Neural progenitor cell (in vitro differentiated cells): ENCODE measurements at regions not wholly inside any gene's neighbourhood (a gene's known extent, or its start where the extent isn't known, plus 50 kb on each side); places are given as distances from the start of the nearest gene placed in this dataset.

Experiments
- DNase-seq: peaks from one replicate; pipeline ENCODE4 v3.0.0-alpha.2; 2016; ENCODE audit warnings: low spot score
- H2AFZ ChIP-seq: fragments of 200-600 bp; sonication (generic); replicated peaks from 2 replicates; pipeline ENCODE4 v1.6.1; 2016; ENCODE audit warnings: antibody characterized with exemption
- H3F3A ChIP-seq: fragments of 200-600 bp; sonication (generic); 2 replicates; pipeline ENCODE4 v1.6.1; 2016; ENCODE audit warnings: antibody characterized with exemption, low read depth
- H3K27ac ChIP-seq: fragments of 200-600 bp; sonication (generic); 2 replicates; pipeline ENCODE4 v1.5.1; 2016; ENCODE audit warnings: mild to moderate bottlenecking
- H3K27me3 ChIP-seq: fragments of 200-600 bp; sonication (generic); 2 replicates; pipeline ENCODE4 v1.6.1; 2016; ENCODE audit warnings: mild to moderate bottlenecking, moderate library complexity
- H3K36me3 ChIP-seq: fragments of 200-600 bp; sonication (generic); 2 replicates; pipeline ENCODE4 v1.5.1; 2016
- H3K4me1 ChIP-seq: fragments of 200-600 bp; sonication (generic); 2 replicates; pipeline ENCODE4 v1.6.1; 2016; ENCODE audit warnings: mixed run types
- H3K4me2 ChIP-seq: fragments of 200-600 bp; sonication (generic); 2 replicates; pipeline ENCODE4 v1.6.1; 2016
- H3K4me3 ChIP-seq: fragments of 200-600 bp; sonication (generic); 2 replicates; pipeline ENCODE4 v1.5.1; 2016
- H3K79me2 ChIP-seq: fragments of 200-600 bp; sonication (generic); 2 replicates; pipeline ENCODE4 v1.6.1; 2016; ENCODE audit warnings: low read depth
- H3K9ac ChIP-seq: fragments of 200-600 bp; sonication (generic); 2 replicates; pipeline ENCODE4 v1.6.1; 2016
- H3K9me3 ChIP-seq: fragments of 200-600 bp; sonication (generic); 2 replicates; pipeline ENCODE4 v1.5.1; 2016; ENCODE audit warnings: low read depth
- H4K20me1 ChIP-seq: fragments of 200-600 bp; sonication (generic); 2 replicates; pipeline ENCODE4 v1.6.1; 2016; ENCODE audit warnings: low read depth
- H3K27ac Mint-ChIP-seq: 3 replicates; pipeline ENCODE4 v1.8.0; 2021; ENCODE audit warnings: mixed read lengths
- H3K27me3 Mint-ChIP-seq: 2 replicates; pipeline ENCODE4 v1.8.0; 2022; ENCODE audit warnings: low read depth, mild to moderate bottlenecking, inconsistent platforms, moderate library complexity, mixed read lengths; ENCODE audit not compliant: insufficient read depth
- H3K36me3 Mint-ChIP-seq: 3 replicates; pipeline ENCODE4 v1.8.0; 2021; ENCODE audit warnings: mixed read lengths
- H3K4me1 Mint-ChIP-seq: 3 replicates; pipeline ENCODE4 v1.8.0; 2021; ENCODE audit warnings: mixed read lengths
- H3K4me3 Mint-ChIP-seq: 3 replicates; pipeline ENCODE4 v1.8.0; 2021; ENCODE audit warnings: mild to moderate bottlenecking, moderate library complexity, mixed read lengths
- H3K9me3 Mint-ChIP-seq: 3 replicates; pipeline ENCODE4 v1.8.0; 2020; ENCODE audit warnings: mixed read lengths
- CTCF ChIP-seq: fragments of 200-600 bp; sonication (generic); IDR thresholded peaks from 2 replicates; pipeline ENCODE4 v1.5.1; 2017; ENCODE audit warnings: antibody characterized with exemption, mild to moderate bottlenecking
- EZH2 ChIP-seq: fragments of 200-600 bp; sonication (generic); IDR thresholded peaks from 2 replicates; pipeline ENCODE4 v1.6.1; 2017; ENCODE audit warnings: antibody characterized with exemption, mild to moderate bottlenecking, moderate library complexity
- EZH2phosphoT487 ChIP-seq: fragments of 200-600 bp; sonication (generic); IDR thresholded peaks from 2 replicates; pipeline ENCODE4 v1.6.1; 2017; ENCODE audit warnings: antibody characterized with exemption

GRCh38 chr1:67917006-67917405 is 83.7 kb upstream of the GNG12 start:
- Histone ChIP-seq H3F3A (no peaks in the 10 kb centered on the region), H4K20me1 (no peaks in the 10 kb centered on the region), H3K27me3 (no peaks in the 10 kb centered on the region), H3K79me2 (no peaks in the 10 kb centered on the region), H3K4me2 (no peak overlapping the region), H3K9me3 (no peaks in the 10 kb centered on the region), H2AFZ (no peak overlapping the region), H3K4me1 (no peaks in the 10 kb centered on the region), H3K9ac (no peak overlapping the region), H3K27ac (no peak overlapping the region), H3K36me3 (no peaks in the 10 kb centered on the region), H3K4me3 (no peak overlapping the region)
- Mint-ChIP-seq H3K4me3 (no peak overlapping the region), H3K27ac (no peak overlapping the region), H3K9me3 (no peaks in the 10 kb centered on the region), H3K27me3 (no peaks in the 10 kb centered on the region), H3K4me1 (peaks cover 17% of the 10 kb centered on the region), H3K36me3 (no peaks in the 10 kb centered on the region)
- TF ChIP-seq EZH2 (no peak), CTCF (no peak), EZH2phosphoT487 (no peak)
- no peak for DNase-seq

GRCh38 chr1:67916140-67916886 is 83.0 kb upstream of the GNG12 start:
- no peaks in the 10 kb centered on the region for H3K9me3 Mint-ChIP-seq
- no peak for DNase-seq
- H3K9me3 ChIP-seq = no peaks in the 10 kb centered on the region
- H2AFZ ChIP-seq = no peak overlapping the region
- no peaks in the 10 kb centered on the region for H3K27me3 Mint-ChIP-seq
- no peaks in the 10 kb centered on the region for H3K36me3 Mint-ChIP-seq
- H3K4me3 Mint-ChIP-seq = no peak overlapping the region
- H3K27me3 ChIP-seq = no peaks in the 10 kb centered on the region
- H3K27ac ChIP-seq = no peak overlapping the region
- H3K36me3 ChIP-seq = no peaks in the 10 kb centered on the region
- no peak overlapping the region for H3K27ac Mint-ChIP-seq
- TF ChIP-seq EZH2 (no peak), CTCF (no peak), EZH2phosphoT487 (no peak)
- H3K9ac ChIP-seq = no peak overlapping the region
- no peak overlapping the region for H3K4me2 ChIP-seq
- no peaks in the 10 kb centered on the region for H3K79me2 ChIP-seq
- H3K4me3 ChIP-seq = no peak overlapping the region
- peaks cover 17% of the 10 kb centered on the region for H3K4me1 Mint-ChIP-seq
- H3K4me1 ChIP-seq = no peaks in the 10 kb centered on the region
- H3F3A ChIP-seq = no peaks in the 10 kb centered on the region
- no peaks in the 10 kb centered on the region for H4K20me1 ChIP-seq

- no peaks in the 10 kb centered on the region for H3K4me1 Mint-ChIP-seq
- H4K20me1 ChIP-seq = no peaks in the 10 kb centered on the region
- no peak for DNase-seq
- H3K36me3 Mint-ChIP-seq = no peaks in the 10 kb centered on the region
- H3K4me1 ChIP-seq = no peaks in the 10 kb centered on the region
- H3K27ac ChIP-seq = no peak overlapping the region
- H3K9me3 ChIP-seq = no peaks in the 10 kb centered on the region
- H3K9me3 Mint-ChIP-seq = no peaks in the 10 kb centered on the region
- no peak overlapping the region for H3K4me3 Mint-ChIP-seq
- no peak overlapping the region for H3K4me3 ChIP-seq
- no peak overlapping the region for H3K4me2 ChIP-seq
- no peaks in the 10 kb centered on the region for H3K79me2 ChIP-seq
- no peaks in the 10 kb centered on the region for H3K36me3 ChIP-seq
- H3K9ac ChIP-seq = no peak overlapping the region
- H3F3A ChIP-seq = no peaks in the 10 kb centered on the region
- TF ChIP-seq EZH2phosphoT487 (no peak), EZH2 (no peak), CTCF (no peak)
- H3K27me3 Mint-ChIP-seq = no peaks in the 10 kb centered on the region
- H3K27me3 ChIP-seq = no peaks in the 10 kb centered on the region
- no peak overlapping the region for H3K27ac Mint-ChIP-seq
- no peak overlapping the region for H2AFZ ChIP-seq
Measured at GRCh38 chr1:67909776-67910175, 76.5 kb upstream of the GNG12 start.
